Embryonic facial prominence (tissue), 1 donor: ENCODE measurements at regions not wholly inside any gene's neighbourhood (a gene's known extent, or its start where the extent isn't known, plus 50 kb on each side); places are given as distances from the start of the nearest gene placed in this dataset.

Source experiments
- DNase-seq: peaks from one replicate; pipeline ENCODE4 v3.0.0-alpha.2; 2016; ENCODE audit errors: extremely low spot score

GRCh38 chr13:40452038-40452666 lies 214.3 kb downstream of the FOXO1 start:
- DNase-seq, result no peak

- no peak for DNase-seq
Measured at GRCh38 chr13:40452741-40453334, 213.6 kb downstream of the FOXO1 start.

- no peak for DNase-seq
Measured at GRCh38 chr13:40453351-40454021, 213.0 kb downstream of the FOXO1 start.

GRCh38 chr13:40456397-40456953 lies 210.0 kb downstream of the FOXO1 start:
- no peak for DNase-seq

GRCh38 chr13:40456979-40457553 lies 209.4 kb downstream of the FOXO1 start:
- no peak for DNase-seq

GRCh38 chr13:40457929-40458719 lies 208.3 kb downstream of the FOXO1 start:
- no peak for DNase-seq

GRCh38 chr13:40458720-40458990 lies 207.8 kb downstream of the FOXO1 start:
- no peak for DNase-seq

GRCh38 chr13:40460116-40460515 lies 206.3 kb downstream of the FOXO1 start:
- DNase-seq, result no peak

- no peak for DNase-seq
Measured at GRCh38 chr13:40464337-40465014, 202.0 kb downstream of the FOXO1 start.

GRCh38 chr13:40465015-40465390 lies 201.4 kb downstream of the FOXO1 start:
- DNase-seq, result no peak

GRCh38 chr13:40466272-40466671 lies 200.2 kb downstream of the FOXO1 start:
- no peak for DNase-seq

GRCh38 chr13:40468227-40468838 lies 198.1 kb downstream of the FOXO1 start:
- DNase-seq, result no peak

- DNase-seq, result no peak
Measured at GRCh38 chr13:40469581-40470310, 196.7 kb downstream of the FOXO1 start.

- DNase-seq, result no peak
Measured at GRCh38 chr13:40470660-40471059, 195.8 kb downstream of the FOXO1 start.

- DNase-seq, result no peak
Measured at GRCh38 chr13:40471076-40471475, 195.4 kb downstream of the FOXO1 start.

- no peak for DNase-seq
Measured at GRCh38 chr13:40471911-40472310, 194.5 kb downstream of the FOXO1 start.

- no peak for DNase-seq
Measured at GRCh38 chr13:40472427-40473220, 193.8 kb downstream of the FOXO1 start.

GRCh38 chr13:40475617-40476016 lies 190.8 kb downstream of the FOXO1 start:
- DNase-seq, result no peak

- DNase-seq, result no peak
Measured at GRCh38 chr13:40476175-40476958, 190.1 kb downstream of the FOXO1 start.
